BLaER1 treated with 17β-estradiol and CSF1 and Interleukin-3, amounts not matched to agents 10 nM and 100 nM (cell line): ENCODE measurements at regions not wholly inside any gene's neighbourhood (a gene's known extent, or its start where the extent isn't known, plus 50 kb on each side); places are given as distances from the start of the nearest gene placed in this dataset.

Experiments
- H3K27ac ChIP-seq, 11 experiments: shearing (Covaris generic); formaldehyde crosslinking; 2 replicates each; pipeline ENCODE4 v1.8.1; 2022
- H3K27me3 ChIP-seq, 11 experiments: shearing (Covaris generic); formaldehyde crosslinking; 2 replicates each; pipeline ENCODE4 v1.8.1; 2022
- H3K36me3 ChIP-seq, 11 experiments: shearing (Covaris generic); formaldehyde crosslinking; 2 replicates each; pipeline ENCODE4 v1.8.1; 2022
- H3K4me1 ChIP-seq, 10 experiments: shearing (Covaris generic); formaldehyde crosslinking; 2 replicates each; pipeline ENCODE4 v1.8.1; 2022
- H3K4me2 ChIP-seq, 11 experiments: shearing (Covaris generic); formaldehyde crosslinking; 2 replicates each; pipeline ENCODE4 v1.8.1; 2022
- H3K4me3 ChIP-seq, 10 experiments: shearing (Covaris generic); formaldehyde crosslinking; 2 replicates each; pipeline ENCODE4 v1.8.1; 2022
- H3K9ac ChIP-seq, 11 experiments: shearing (Covaris generic); formaldehyde crosslinking; 2 replicates each; pipeline ENCODE4 v1.8.1; 2022
- H3K9me3 ChIP-seq, 11 experiments: shearing (Covaris generic); formaldehyde crosslinking; replicated peaks in 1 of 11; 2 replicates each; pipeline ENCODE4 v1.8.1; 2022
- H4K20me1 ChIP-seq, 11 experiments: shearing (Covaris generic); formaldehyde crosslinking; 2 replicates each; pipeline ENCODE4 v1.8.1; 2022
- Cebpa-rat ChIP-seq, 11 experiments: shearing (Covaris generic); IDR thresholded peaks; 2 replicates each; pipeline ENCODE4 v1.8.1; 2022

- Histone ChIP-seq H4K20me1 (no peaks in the 10 kb centered on the region), H3K27ac (no peak overlapping the region), H3K27me3 (no peaks in the 10 kb centered on the region), H3K9ac (no peak overlapping the region), H3K9me3 (no peaks in the 10 kb centered on the region), H3K4me2 (no peak overlapping the region), H3K4me3 (no peak overlapping the region), H3K36me3 (peaks cover 0 to 60% (median 7%) of the 10 kb centered on the region in 11 experiments; a peak in 10 of 22 replicates), H3K4me1 (peaks cover 7 to 24% (median 18%) of the 10 kb centered on the region in 10 experiments)
- no peak for TF ChIP-seq Cebpa-rat (IDR thresholded peaks at IDR 0.05)
These were observed 158.7 kb downstream of the KATNIP start for GRCh38 chr16:27708651-27709050.

DNA sequence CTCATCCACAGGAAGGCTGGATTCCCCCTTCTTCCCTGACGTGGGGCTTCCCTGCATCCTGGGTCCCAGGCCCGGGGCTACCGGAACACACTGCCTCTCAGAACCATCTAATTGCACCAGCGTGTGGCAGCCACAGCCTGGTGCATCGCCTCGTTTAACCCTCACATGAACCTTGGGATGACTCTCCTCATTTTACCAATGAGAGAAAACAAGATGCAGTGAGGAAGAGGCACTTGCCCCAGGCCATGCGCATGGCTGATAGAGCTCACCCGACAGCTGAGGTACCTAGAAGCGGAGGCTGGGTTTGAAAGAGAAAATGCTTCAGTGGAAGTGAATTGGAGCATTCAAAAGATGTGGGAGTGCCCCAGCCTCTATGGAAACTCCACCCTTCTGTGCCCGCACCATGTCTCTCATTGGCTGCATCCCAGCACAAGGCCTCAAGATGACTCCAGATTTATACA is 162.3 kb downstream of the KATNIP start:
- no peak for TF ChIP-seq Cebpa-rat (IDR thresholded peaks at IDR 0.05)
- peaks cover 0 to 45% (median 7%) of the 10 kb centered on the region in 11 experiments; a peak in 10 of 22 replicates for H3K36me3 ChIP-seq
- peaks cover 0 to 17% (median 13%) of the 10 kb centered on the region in 10 experiments; a peak in 16 of 20 replicates for H3K4me1 ChIP-seq
- H3K9me3 ChIP-seq = peaks cover 0 to 5% (median 0%) of the 10 kb centered on the region in 11 experiments; a peak in 2 of 22 replicates
- no peak overlapping the region for H3K9ac ChIP-seq
- no peaks in the 10 kb centered on the region for H3K27me3 ChIP-seq
- peak overlapping the region in 9 of 11 experiments; percentile 9 to 54 (median 33); a peak in 14 of 22 replicates for H3K4me2 ChIP-seq
- H3K27ac ChIP-seq = peak overlapping the region in 1 of 11 experiments; percentile 2; a peak in 1 of 22 replicates
- no peaks in the 10 kb centered on the region for H4K20me1 ChIP-seq
- no peak overlapping the region for H3K4me3 ChIP-seq

- Histone ChIP-seq H3K27ac (peak overlapping the region in 4 of 11 experiments; percentile 7 to 44 (median 30); a peak in 5 of 22 replicates), H3K36me3 (peaks cover 0 to 21% (median 0%) of the 10 kb centered on the region in 11 experiments; a peak in 6 of 22 replicates), H3K9me3 (peaks cover 0 to 5% (median 0%) of the 10 kb centered on the region in 11 experiments; a peak in 2 of 22 replicates), H4K20me1 (no peaks in the 10 kb centered on the region), H3K4me2 (peak overlapping the region; percentile 6 to 79 (median 75); a peak in 21 of 22 replicates), H3K27me3 (no peaks in the 10 kb centered on the region), H3K9ac (peak overlapping the region in 3 of 11 experiments; percentile 1 to 41 (median 13); a peak in 2 of 22 replicates), H3K4me3 (no peak overlapping the region), H3K4me1 (peaks cover 18 to 53% (median 48%) of the 10 kb centered on the region in 10 experiments)
- TF ChIP-seq Cebpa-rat (IDR thresholded peaks at IDR 0.05) = no peak
These were observed 167.8 kb downstream of the KATNIP start for GRCh38 chr16:27717726-27718125.

GRCh38 chr16:27718201-27719105 is 168.5 kb downstream of the KATNIP start:
- Histone ChIP-seq H3K9me3 (peaks cover 0 to 5% (median 0%) of the 10 kb centered on the region in 11 experiments; a peak in 2 of 22 replicates), H3K4me3 (no peak overlapping the region), H3K4me2 (peak overlapping the region; percentile 6 to 79 (median 75); a peak in 21 of 22 replicates), H3K27me3 (no peaks in the 10 kb centered on the region), H3K27ac (peak overlapping the region in 4 of 11 experiments; percentile 14 to 44 (median 30); a peak in 6 of 22 replicates), H3K9ac (peak overlapping the region in 4 of 11 experiments; percentile 1 to 41 (median 24); a peak in 4 of 22 replicates), H4K20me1 (no peaks in the 10 kb centered on the region), H3K36me3 (peaks cover 0 to 23% (median 0%) of the 10 kb centered on the region in 11 experiments; a peak in 6 of 22 replicates), H3K4me1 (peaks cover 18 to 57% (median 54%) of the 10 kb centered on the region in 10 experiments)
- TF ChIP-seq Cebpa-rat (IDR thresholded peaks at IDR 0.05) = no peak

DNA sequence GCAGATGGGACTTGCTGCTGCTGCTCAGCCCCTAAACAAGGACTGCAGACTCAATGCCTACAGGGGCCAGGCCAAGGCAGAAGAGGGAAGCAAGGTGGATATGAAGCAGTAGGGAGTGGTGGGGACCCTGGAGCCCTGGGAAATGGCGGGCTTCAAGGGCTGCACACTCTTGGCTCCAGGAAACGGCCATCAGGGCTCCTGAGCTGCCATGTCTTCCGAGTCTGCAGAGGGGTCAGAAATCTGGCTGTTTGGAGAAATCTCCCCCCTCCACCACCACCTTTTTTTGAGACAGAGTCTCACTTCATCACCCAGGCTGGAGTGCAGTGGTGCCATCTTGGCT is 169.1 kb downstream of the KATNIP start:
- H3K4me3 ChIP-seq = no peak overlapping the region
- peaks cover 0 to 28% (median 0%) of the 10 kb centered on the region in 11 experiments; a peak in 6 of 22 replicates for H3K36me3 ChIP-seq
- H3K27ac ChIP-seq = peak overlapping the region in 3 of 11 experiments; percentile 27 to 44 (median 32); a peak in 1 of 22 replicates
- peak overlapping the region in 8 of 11 experiments; percentile 42 to 79 (median 76); a peak in 13 of 22 replicates for H3K4me2 ChIP-seq
- no peaks in the 10 kb centered on the region for H4K20me1 ChIP-seq
- H3K27me3 ChIP-seq = no peaks in the 10 kb centered on the region
- TF ChIP-seq Cebpa-rat (IDR thresholded peaks at IDR 0.05) = no peak
- H3K4me1 ChIP-seq = peaks cover 18 to 64% (median 60%) of the 10 kb centered on the region in 10 experiments
- no peak overlapping the region for H3K9ac ChIP-seq
- peaks cover 0 to 5% (median 0%) of the 10 kb centered on the region in 11 experiments; a peak in 2 of 22 replicates for H3K9me3 ChIP-seq

DNA sequence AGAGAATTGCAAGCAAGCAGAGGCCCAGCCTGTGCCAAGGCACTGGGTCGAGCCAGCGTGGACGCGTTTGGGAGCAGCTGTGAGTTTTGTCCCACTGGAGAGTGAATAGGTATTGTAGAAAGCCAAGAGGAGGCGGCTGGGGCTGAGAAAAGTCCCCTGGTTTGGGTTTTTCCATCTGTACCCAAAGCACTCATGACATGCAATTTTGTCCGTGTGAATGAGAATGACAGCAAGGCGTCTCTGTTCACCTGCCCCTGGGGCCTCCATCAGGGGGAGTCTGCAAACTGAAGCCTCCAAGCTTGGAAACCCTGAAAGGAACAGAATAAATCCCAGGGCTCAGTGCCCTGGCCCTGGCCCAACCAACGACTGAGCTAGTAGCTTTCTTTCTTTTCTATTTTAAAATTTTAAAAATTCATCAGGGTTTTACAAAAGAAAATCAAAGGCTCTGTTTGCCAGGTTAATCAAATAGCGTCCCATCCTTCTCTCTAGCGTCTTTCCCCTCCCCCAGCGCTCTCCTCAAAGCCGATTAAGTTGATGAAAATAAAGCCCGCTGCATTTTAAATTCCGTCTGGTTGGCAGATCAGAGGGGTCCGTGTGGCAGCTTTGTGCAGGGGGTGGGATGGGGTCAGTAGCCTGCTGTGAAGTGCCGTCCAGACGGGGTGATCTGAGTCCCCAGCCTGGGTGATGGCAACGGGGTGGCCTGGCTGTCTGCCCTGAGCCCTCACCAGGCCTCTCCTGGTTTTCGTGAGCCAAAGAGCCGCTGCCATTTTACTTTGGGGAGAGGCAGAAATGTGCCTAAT is 171.0 kb downstream of the KATNIP start:
- Histone ChIP-seq H3K27ac (peak overlapping the region in 9 of 11 experiments; percentile 22 to 84 (median 64); a peak in 17 of 22 replicates), H3K9me3 (peaks cover 0 to 3% (median 0%) of the 10 kb centered on the region in 11 experiments; a peak in 3 of 22 replicates), H3K4me3 (no peak overlapping the region), H3K4me1 (peaks cover 18 to 82% (median 79%) of the 10 kb centered on the region in 10 experiments), H3K4me2 (peak overlapping the region; percentile 17 to 84 (median 73); a peak in 21 of 22 replicates), H3K9ac (peak overlapping the region in 5 of 11 experiments; percentile 15 to 66 (median 55); a peak in 9 of 22 replicates), H4K20me1 (no peaks in the 10 kb centered on the region), H3K36me3 (peaks cover 0 to 42% (median 4%) of the 10 kb centered on the region in 11 experiments; a peak in 13 of 22 replicates), H3K27me3 (no peaks in the 10 kb centered on the region)
- TF ChIP-seq Cebpa-rat (IDR thresholded peaks at IDR 0.05) = no peak; a peak in 1 of 22 replicates

DNA sequence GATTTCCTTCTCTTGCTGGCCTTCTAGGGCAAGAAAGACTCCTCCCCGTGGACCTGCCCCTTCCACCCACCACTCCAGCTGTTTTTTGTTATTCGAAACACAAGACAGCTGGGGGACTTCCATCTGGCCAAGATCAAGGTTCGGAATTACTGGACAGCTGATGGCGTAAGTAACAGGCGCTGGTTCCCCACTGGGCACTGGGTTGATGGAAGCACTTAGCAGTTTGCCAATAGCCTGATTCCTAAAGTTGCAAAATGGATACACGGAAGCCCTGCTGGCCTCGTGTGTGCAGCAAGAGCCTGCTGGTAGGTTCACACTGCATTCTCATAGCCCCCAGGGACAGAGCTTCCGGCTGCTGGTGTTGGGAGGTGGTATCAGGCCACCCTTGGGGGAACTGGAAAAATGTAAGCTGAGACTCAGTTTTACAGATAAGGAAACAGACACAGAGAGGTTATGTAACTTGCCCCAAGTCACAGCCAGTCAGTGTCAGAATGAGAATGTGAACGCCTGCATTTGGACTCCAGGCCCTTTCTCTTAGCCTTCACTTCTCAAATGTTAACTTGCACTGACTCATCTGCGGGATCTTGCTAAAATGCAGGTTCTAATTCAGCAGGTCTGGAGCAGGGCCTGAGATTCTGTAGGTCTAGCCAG is 171.7 kb downstream of the KATNIP start:
- Histone ChIP-seq H3K27ac (peak overlapping the region in 9 of 11 experiments; percentile 22 to 84 (median 64); a peak in 17 of 22 replicates), H4K20me1 (no peaks in the 10 kb centered on the region), H3K4me1 (peaks cover 18 to 85% (median 80%) of the 10 kb centered on the region in 10 experiments), H3K9me3 (peaks cover 0 to 9% (median 0%) of the 10 kb centered on the region in 11 experiments; a peak in 2 of 22 replicates), H3K27me3 (no peaks in the 10 kb centered on the region), H3K36me3 (peaks cover 0 to 49% (median 10%) of the 10 kb centered on the region in 11 experiments; a peak in 13 of 22 replicates), H3K9ac (peak overlapping the region in 7 of 11 experiments; percentile 0 to 66 (median 26); a peak in 10 of 22 replicates), H3K4me2 (peak overlapping the region; percentile 17 to 84 (median 73)), H3K4me3 (no peak overlapping the region)
- TF ChIP-seq Cebpa-rat (IDR thresholded peaks at IDR 0.05) = peak in 3 of 11 experiments; percentile 61 to 83 (median 74); a peak in 6 of 22 replicates
